Cardiac muscle cell (in vitro differentiated cells and primary cell): ENCODE measurements at regions not wholly inside any gene's neighbourhood (a gene's known extent, or its start where the extent isn't known, plus 50 kb on each side); places are given as distances from the start of the nearest gene placed in this dataset.
"Not testable (repeated sequence)": the region's sequence is repeated elsewhere in the genome, so short reads cannot be mapped to it uniquely, and the experiment has no call there.

Experiments used
- DNase-seq, 2 donors: peaks; one replicate each; pipeline versions ENCODE4 v3.0.0 to v3.0.0-alpha.2; 2010 to 2017; ENCODE audit warnings: low read depth in 1 of 2, low spot score in 1 of 2
- H3K27ac ChIP-seq: fragments of 200-600 bp; sonication (generic); 2 replicates; pipeline ENCODE4 v1.5.1; 2016
- H3K27me3 ChIP-seq: fragments of 200-600 bp; sonication (generic); 2 replicates; pipeline ENCODE4 v1.6.0; 2016; ENCODE audit warnings: control low read depth
- H3K36me3 ChIP-seq: fragments of 200-600 bp; sonication (generic); 2 replicates; pipeline ENCODE4 v1.5.1; 2016; ENCODE audit warnings: control low read depth
- H3K4me1 ChIP-seq: fragments of 200-600 bp; sonication (generic); 2 replicates; pipeline ENCODE4 v1.8.1; 2017; ENCODE audit warnings: low read depth, mild to moderate bottlenecking, mixed run types
- H3K4me3 ChIP-seq: fragments of 200-600 bp; sonication (generic); 2 replicates; pipeline ENCODE4 v1.5.1; 2016; ENCODE audit warnings: mild to moderate bottlenecking
- H3K9me3 ChIP-seq: fragments of 200-600 bp; sonication (generic); 2 replicates; pipeline ENCODE4 v1.5.1; 2017; ENCODE audit warnings: low read depth, mild to moderate bottlenecking, control low read depth
- CTCF ChIP-seq: IDR thresholded peaks from 2 replicates; pipeline ENCODE4 v1.5.1; 2012; ENCODE audit warnings: low read depth, mild to moderate bottlenecking, low read length

GRCh38 chr17:64732336-64733006 is 70.4 kb upstream of the SMURF2 start:
- DNase-seq, result peak in 1 of 2 donors; percentile 78
- no peaks in the 10 kb centered on the region for H3K36me3 ChIP-seq
- no peak for TF ChIP-seq CTCF
- H3K27ac ChIP-seq, result no peak overlapping the region
- no peaks in the 10 kb centered on the region for H3K4me1 ChIP-seq
- no peaks in the 10 kb centered on the region for H3K9me3 ChIP-seq
- H3K27me3 ChIP-seq, result no peaks in the 10 kb centered on the region
- no peak overlapping the region for H3K4me3 ChIP-seq

GRCh38 chr17:64730023-64730422 is 67.9 kb upstream of the SMURF2 start:
- not testable (repeated sequence) for H3K36me3 ChIP-seq, H3K9me3 ChIP-seq, H3K27me3 ChIP-seq, H3K27ac ChIP-seq, DNase-seq, H3K4me3 ChIP-seq, H3K4me1 ChIP-seq

- no peak overlapping the region for H3K27ac ChIP-seq
- no peaks in the 10 kb centered on the region for H3K36me3 ChIP-seq
- TF ChIP-seq CTCF, result no peak
- H3K4me3 ChIP-seq, result no peak overlapping the region
- DNase-seq, result no peak
- no peaks in the 10 kb centered on the region for H3K4me1 ChIP-seq
- no peaks in the 10 kb centered on the region for H3K27me3 ChIP-seq
- H3K9me3 ChIP-seq, result no peaks in the 10 kb centered on the region
Observed at GRCh38 chr17:64729201-64729600, 67.1 kb upstream of the SMURF2 start.

GRCh38 chr17:64728041-64728695 is 66.1 kb upstream of the SMURF2 start:
- Histone ChIP-seq H3K27ac (no peak overlapping the region), H3K4me3 (no peak overlapping the region), H3K27me3 (no peaks in the 10 kb centered on the region), H3K4me1 (no peaks in the 10 kb centered on the region), H3K36me3 (no peaks in the 10 kb centered on the region), H3K9me3 (no peaks in the 10 kb centered on the region)
- DNase-seq, result no peak
- no peak for TF ChIP-seq CTCF

- not testable (repeated sequence) for H3K4me3 ChIP-seq, H3K27ac ChIP-seq, H3K27me3 ChIP-seq, H3K36me3 ChIP-seq, DNase-seq, H3K9me3 ChIP-seq, H3K4me1 ChIP-seq
Observed at GRCh38 chr17:64726025-64726424, 63.9 kb upstream of the SMURF2 start.

- H3K27me3 ChIP-seq, H3K4me3 ChIP-seq, H3K4me1 ChIP-seq, H3K27ac ChIP-seq, H3K9me3 ChIP-seq, H3K36me3 ChIP-seq: not testable (repeated sequence)
- DNase-seq, result peak in 1 of 2 donors; percentile 75
Observed at GRCh38 chr17:64724246-64724645, 62.1 kb upstream of the SMURF2 start.

GRCh38 chr17:64723781-64724180 is 61.7 kb upstream of the SMURF2 start:
- Histone ChIP-seq H3K36me3 (no peaks in the 10 kb centered on the region), H3K27ac (no peak overlapping the region), H3K4me1 (no peaks in the 10 kb centered on the region), H3K27me3 (no peaks in the 10 kb centered on the region), H3K9me3 (no peaks in the 10 kb centered on the region), H3K4me3 (no peak overlapping the region)
- no peak for TF ChIP-seq CTCF
- no peak for DNase-seq

- not testable (repeated sequence) for H3K9me3 ChIP-seq, H3K27me3 ChIP-seq, DNase-seq, H3K27ac ChIP-seq, H3K4me1 ChIP-seq, H3K36me3 ChIP-seq, H3K4me3 ChIP-seq
Observed at GRCh38 chr17:64721556-64721955, 59.4 kb upstream of the SMURF2 start.

GRCh38 chr17:64720253-64720652 is 58.1 kb upstream of the SMURF2 start:
- not testable (repeated sequence) for H3K27ac ChIP-seq, H3K4me3 ChIP-seq, H3K36me3 ChIP-seq, H3K27me3 ChIP-seq, DNase-seq, H3K4me1 ChIP-seq, H3K9me3 ChIP-seq

- H3K9me3 ChIP-seq, H3K36me3 ChIP-seq, H3K4me1 ChIP-seq, H3K27ac ChIP-seq, H3K4me3 ChIP-seq, H3K27me3 ChIP-seq, DNase-seq: not testable (repeated sequence)
Observed at GRCh38 chr17:64719517-64719916, 57.4 kb upstream of the SMURF2 start.
